ENCODE measurements at regions not wholly inside any gene's neighbourhood (a gene's known extent, or its start where the extent isn't known, plus 50 kb on each side); places are given as distances from the start of the nearest gene placed in this dataset.
A peak's percentile ranks its signal among the peaks of the same experiment; 100 is the strongest.

DNA sequence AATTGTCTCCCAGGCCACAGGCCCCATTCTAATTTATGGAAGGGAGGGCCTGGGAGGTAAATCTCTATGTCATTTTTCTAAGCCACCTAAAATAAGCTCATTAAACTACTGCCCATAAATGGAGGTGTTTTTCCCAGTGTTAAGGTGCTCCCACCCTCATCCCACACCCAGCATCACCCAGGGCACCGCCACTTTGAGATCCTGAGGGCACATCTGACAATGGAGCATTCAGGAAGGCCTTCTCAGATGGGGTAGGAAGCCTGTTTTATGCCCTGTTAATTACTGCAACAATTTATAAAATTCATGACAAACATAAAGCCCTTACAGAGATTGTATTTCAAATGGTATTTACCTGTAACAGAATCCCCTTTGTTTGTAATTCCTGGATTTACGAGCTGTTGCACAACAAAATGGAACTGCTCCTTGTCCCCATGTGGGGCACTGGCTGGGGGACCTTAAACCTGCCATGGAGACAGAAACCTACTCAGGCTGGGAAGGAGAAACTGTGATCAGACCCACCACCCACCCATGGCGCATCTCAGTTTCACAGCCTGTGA lies 319.5 kb upstream of the USP24 start (continued):
- TF ChIP-seq, protein P1, sequence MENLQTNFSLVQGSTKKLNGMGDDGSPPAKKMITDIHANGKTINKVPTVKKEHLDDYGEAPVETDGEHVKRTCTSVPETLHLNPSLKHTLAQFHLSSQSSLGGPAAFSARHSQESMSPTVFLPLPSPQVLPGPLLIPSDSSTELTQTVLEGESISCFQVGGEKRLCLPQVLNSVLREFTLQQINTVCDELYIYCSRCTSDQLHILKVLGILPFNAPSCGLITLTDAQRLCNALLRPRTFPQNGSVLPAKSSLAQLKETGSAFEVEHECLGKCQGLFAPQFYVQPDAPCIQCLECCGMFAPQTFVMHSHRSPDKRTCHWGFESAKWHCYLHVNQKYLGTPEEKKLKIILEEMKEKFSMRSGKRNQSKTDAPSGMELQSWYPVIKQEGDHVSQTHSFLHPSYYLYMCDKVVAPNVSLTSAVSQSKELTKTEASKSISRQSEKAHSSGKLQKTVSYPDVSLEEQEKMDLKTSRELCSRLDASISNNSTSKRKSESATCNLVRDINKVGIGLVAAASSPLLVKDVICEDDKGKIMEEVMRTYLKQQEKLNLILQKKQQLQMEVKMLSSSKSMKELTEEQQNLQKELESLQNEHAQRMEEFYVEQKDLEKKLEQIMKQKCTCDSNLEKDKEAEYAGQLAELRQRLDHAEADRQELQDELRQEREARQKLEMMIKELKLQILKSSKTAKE (CRISPR knock-in tag; IDR thresholded peaks at IDR 0.05; ENCODE audit: borderline replicate concordance), result no peak
- TF ChIP-seq CHD4 (IDR thresholded peaks at IDR 0.05; ENCODE audit: borderline replicate concordance, low read length) (no peak), FOXO1 (CRISPR knock-in tag; IDR thresholded peaks at IDR 0.05) (peak; percentile 15; the same call in 1 of the 2 replicates), ZNF556 (CRISPR knock-in tag; IDR thresholded peaks at IDR 0.05; ENCODE audit: borderline replicate concordance) (peak; percentile 30; the same call in 1 of the 2 replicates), MEIS2 (CRISPR knock-in tag; IDR thresholded peaks at IDR 0.05) (no peak), PLRG1 (conservative IDR thresholded peaks at IDR 0.05) (no peak), KDM6A (CRISPR knock-in tag; IDR thresholded peaks at IDR 0.05; ENCODE audit: low read depth) (peak; percentile 48; the same call in 1 of the 2 replicates), PHF21A (CRISPR knock-in tag; IDR thresholded peaks at IDR 0.05) (no peak), MXD4 (CRISPR knock-in tag; IDR thresholded peaks at IDR 0.05) (no peak), NCOR1 (IDR thresholded peaks at IDR 0.05; ENCODE audit: borderline replicate concordance, low read length) (peak; percentile 53; the same call in 1 of the 2 replicates), EEA1 (CRISPR knock-in tag; IDR thresholded peaks at IDR 0.05; ENCODE audit: borderline replicate concordance) (no peak), ZNF550 (CRISPR knock-in tag; IDR thresholded peaks at IDR 0.05; ENCODE audit: borderline replicate concordance) (no peak), PAX8 (CRISPR knock-in tag; IDR thresholded peaks at IDR 0.05; ENCODE audit: borderline replicate concordance) (no peak)
- TF ChIP-seq, protein P2, sequence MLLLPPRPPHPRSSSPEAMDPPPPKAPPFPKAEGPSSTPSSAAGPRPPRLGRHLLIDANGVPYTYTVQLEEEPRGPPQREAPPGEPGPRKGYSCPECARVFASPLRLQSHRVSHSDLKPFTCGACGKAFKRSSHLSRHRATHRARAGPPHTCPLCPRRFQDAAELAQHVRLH (CRISPR knock-in tag; IDR thresholded peaks at IDR 0.05; ENCODE audit: borderline replicate concordance, low read depth), result no peak
- TF ChIP-seq, protein P3, sequence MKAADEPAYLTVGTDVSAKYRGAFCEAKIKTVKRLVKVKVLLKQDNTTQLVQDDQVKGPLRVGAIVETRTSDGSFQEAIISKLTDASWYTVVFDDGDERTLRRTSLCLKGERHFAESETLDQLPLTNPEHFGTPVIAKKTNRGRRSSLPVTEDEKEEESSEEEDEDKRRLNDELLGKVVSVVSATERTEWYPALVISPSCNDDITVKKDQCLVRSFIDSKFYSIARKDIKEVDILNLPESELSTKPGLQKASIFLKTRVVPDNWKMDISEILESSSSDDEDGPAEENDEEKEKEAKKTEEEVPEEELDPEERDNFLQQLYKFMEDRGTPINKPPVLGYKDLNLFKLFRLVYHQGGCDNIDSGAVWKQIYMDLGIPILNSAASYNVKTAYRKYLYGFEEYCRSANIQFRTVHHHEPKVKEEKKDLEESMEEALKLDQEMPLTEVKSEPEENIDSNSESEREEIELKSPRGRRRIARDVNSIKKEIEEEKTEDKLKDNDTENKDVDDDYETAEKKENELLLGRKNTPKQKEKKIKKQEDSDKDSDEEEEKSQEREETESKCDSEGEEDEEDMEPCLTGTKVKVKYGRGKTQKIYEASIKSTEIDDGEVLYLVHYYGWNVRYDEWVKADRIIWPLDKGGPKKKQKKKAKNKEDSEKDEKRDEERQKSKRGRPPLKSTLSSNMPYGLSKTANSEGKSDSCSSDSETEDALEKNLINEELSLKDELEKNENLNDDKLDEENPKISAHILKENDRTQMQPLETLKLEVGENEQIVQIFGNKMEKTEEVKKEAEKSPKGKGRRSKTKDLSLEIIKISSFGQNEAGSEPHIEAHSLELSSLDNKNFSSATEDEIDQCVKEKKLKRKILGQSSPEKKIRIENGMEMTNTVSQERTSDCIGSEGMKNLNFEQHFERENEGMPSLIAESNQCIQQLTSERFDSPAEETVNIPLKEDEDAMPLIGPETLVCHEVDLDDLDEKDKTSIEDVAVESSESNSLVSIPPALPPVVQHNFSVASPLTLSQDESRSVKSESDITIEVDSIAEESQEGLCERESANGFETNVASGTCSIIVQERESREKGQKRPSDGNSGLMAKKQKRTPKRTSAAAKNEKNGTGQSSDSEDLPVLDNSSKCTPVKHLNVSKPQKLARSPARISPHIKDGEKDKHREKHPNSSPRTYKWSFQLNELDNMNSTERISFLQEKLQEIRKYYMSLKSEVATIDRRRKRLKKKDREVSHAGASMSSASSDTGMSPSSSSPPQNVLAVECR (CRISPR knock-in tag; IDR thresholded peaks at IDR 0.05; ENCODE audit: borderline replicate concordance), result no peak
- TF ChIP-seq, protein P4, sequence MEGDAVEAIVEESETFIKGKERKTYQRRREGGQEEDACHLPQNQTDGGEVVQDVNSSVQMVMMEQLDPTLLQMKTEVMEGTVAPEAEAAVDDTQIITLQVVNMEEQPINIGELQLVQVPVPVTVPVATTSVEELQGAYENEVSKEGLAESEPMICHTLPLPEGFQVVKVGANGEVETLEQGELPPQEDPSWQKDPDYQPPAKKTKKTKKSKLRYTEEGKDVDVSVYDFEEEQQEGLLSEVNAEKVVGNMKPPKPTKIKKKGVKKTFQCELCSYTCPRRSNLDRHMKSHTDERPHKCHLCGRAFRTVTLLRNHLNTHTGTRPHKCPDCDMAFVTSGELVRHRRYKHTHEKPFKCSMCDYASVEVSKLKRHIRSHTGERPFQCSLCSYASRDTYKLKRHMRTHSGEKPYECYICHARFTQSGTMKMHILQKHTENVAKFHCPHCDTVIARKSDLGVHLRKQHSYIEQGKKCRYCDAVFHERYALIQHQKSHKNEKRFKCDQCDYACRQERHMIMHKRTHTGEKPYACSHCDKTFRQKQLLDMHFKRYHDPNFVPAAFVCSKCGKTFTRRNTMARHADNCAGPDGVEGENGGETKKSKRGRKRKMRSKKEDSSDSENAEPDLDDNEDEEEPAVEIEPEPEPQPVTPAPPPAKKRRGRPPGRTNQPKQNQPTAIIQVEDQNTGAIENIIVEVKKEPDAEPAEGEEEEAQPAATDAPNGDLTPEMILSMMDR (CRISPR knock-in tag; IDR thresholded peaks at IDR 0.05), result no peak
- TF ChIP-seq, protein P5, sequence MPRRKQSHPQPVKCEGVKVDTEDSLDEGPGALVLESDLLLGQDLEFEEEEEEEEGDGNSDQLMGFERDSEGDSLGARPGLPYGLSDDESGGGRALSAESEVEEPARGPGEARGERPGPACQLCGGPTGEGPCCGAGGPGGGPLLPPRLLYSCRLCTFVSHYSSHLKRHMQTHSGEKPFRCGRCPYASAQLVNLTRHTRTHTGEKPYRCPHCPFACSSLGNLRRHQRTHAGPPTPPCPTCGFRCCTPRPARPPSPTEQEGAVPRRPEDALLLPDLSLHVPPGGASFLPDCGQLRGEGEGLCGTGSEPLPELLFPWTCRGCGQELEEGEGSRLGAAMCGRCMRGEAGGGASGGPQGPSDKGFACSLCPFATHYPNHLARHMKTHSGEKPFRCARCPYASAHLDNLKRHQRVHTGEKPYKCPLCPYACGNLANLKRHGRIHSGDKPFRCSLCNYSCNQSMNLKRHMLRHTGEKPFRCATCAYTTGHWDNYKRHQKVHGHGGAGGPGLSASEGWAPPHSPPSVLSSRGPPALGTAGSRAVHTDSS (CRISPR knock-in tag; conservative IDR thresholded peaks at IDR 0.05), result no peak
- TF ChIP-seq, protein P6, sequence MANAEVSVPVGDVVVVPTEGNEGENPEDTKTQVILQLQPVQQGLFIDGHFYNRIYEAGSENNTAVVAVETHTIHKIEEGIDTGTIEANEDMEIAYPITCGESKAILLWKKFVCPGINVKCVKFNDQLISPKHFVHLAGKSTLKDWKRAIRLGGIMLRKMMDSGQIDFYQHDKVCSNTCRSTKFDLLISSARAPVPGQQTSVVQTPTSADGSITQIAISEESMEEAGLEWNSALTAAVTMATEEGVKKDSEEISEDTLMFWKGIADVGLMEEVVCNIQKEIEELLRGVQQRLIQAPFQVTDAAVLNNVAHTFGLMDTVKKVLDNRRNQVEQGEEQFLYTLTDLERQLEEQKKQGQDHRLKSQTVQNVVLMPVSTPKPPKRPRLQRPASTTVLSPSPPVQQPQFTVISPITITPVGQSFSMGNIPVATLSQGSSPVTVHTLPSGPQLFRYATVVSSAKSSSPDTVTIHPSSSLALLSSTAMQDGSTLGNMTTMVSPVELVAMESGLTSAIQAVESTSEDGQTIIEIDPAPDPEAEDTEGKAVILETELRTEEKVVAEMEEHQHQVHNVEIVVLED (CRISPR knock-in tag; IDR thresholded peaks at IDR 0.05; ENCODE audit: borderline replicate concordance), result no peak
